CD4-positive, alpha-beta T cell (primary cell): ENCODE measurements at regions not wholly inside any gene's neighbourhood (a gene's known extent, or its start where the extent isn't known, plus 50 kb on each side); places are given as distances from the start of the nearest gene placed in this dataset.
A peak's percentile ranks its signal among the peaks of the same experiment; 100 is the strongest.

Experiments used
- ATAC-seq: fragments of 200-7000 bp; cut with Tn5 transposase; one replicate; pipeline ENCODE4 v1.10.0; 2022; ENCODE audit warnings: mild to moderate bottlenecking; ENCODE audit not compliant: poor library complexity
- CTCF ChIA-PET: fragments of 350-600 bp; sonication (Branson Sonifier 250); formaldehyde crosslinking; loops from one replicate; lab custom pipeline; 2021; ENCODE audit warnings: antibody characterized with exemption, inconsistent platforms; lab: Charles Lee
- POLR2A ChIA-PET: fragments of 350-600 bp; sonication (Branson Sonifier 250); formaldehyde crosslinking; loops from one replicate; lab custom pipeline; 2021; ENCODE audit warnings: antibody characterized with exemption, inconsistent platforms; lab: Charles Lee
- DNase-seq, 14 experiments: peaks; one replicate each; pipeline ENCODE4 v3.0.0-alpha.2; 2013 to 2020; ENCODE audit warnings: mixed read lengths in 2 of 14
- H3K27ac ChIP-seq, 2 donors: one replicate each; pipeline versions ENCODE4 v1.5.1 to v1.7.0; 2013; ENCODE audit warnings: low read length in 2 of 2, low read depth in 1 of 2, mild to moderate bottlenecking in 1 of 2
- H3K27me3 ChIP-seq, 2 experiments: 1 replicate in 1 of 2; 2 replicates in 1 of 2; pipeline versions ENCODE4 v1.6.1 to v1.7.0; 2013; ENCODE audit warnings: low read length in 2 of 2, control low read depth in 1 of 2, mild to moderate bottlenecking in 1 of 2, moderate library complexity in 1 of 2; ENCODE audit not compliant: insufficient read depth in 2 of 2, control insufficient read depth in 1 of 2
- H3K36me3 ChIP-seq: one replicate; pipeline ENCODE4 v1.6.1; 2013; ENCODE audit warnings: low read length, control low read depth; ENCODE audit not compliant: insufficient read depth
- H3K4me1 ChIP-seq: one replicate; pipeline ENCODE4 v1.6.1; 2013; ENCODE audit warnings: low read length, control low read depth; ENCODE audit not compliant: insufficient read depth
- H3K4me3 ChIP-seq: one replicate; pipeline ENCODE4 v1.5.1; 2013; ENCODE audit warnings: mild to moderate bottlenecking, low read length, moderate library complexity
- H3K9me3 ChIP-seq, 2 experiments: 1 replicate in 1 of 2; 2 replicates in 1 of 2; pipeline versions ENCODE4 v1.6.1 to v1.7.0; 2013; ENCODE audit warnings: low read length in 2 of 2, mild to moderate bottlenecking in 2 of 2, control low read depth in 1 of 2, moderate library complexity in 1 of 2; ENCODE audit not compliant: control insufficient read depth in 1 of 2, insufficient read depth in 1 of 2
- H3K27ac Mint-ChIP-seq: one replicate; pipeline ENCODE4 v1.8.0; 2020; ENCODE audit warnings: mixed read lengths
- H3K27me3 Mint-ChIP-seq: one replicate; pipeline ENCODE4 v1.8.0; 2021; ENCODE audit warnings: mixed read lengths
- H3K36me3 Mint-ChIP-seq: one replicate; pipeline ENCODE4 v1.8.0; 2021; ENCODE audit warnings: low read depth, mixed read lengths
- H3K4me1 Mint-ChIP-seq: one replicate; pipeline ENCODE4 v1.8.0; 2021; ENCODE audit warnings: low read depth, mixed read lengths
- H3K4me3 Mint-ChIP-seq: one replicate; pipeline ENCODE4 v1.8.0; 2020; ENCODE audit warnings: mild to moderate bottlenecking, mixed read lengths
- H3K9me3 Mint-ChIP-seq: one replicate; pipeline ENCODE4 v1.8.0; 2020; ENCODE audit warnings: mixed read lengths
- intact Hi-C, 2 experiments: fragments of 100-400 bp; cut with DNase I in 1 of 2; cut with micrococcal nuclease in 1 of 2; formaldehyde crosslinking; loops; one replicate each; pipeline versions ENCODE4 v1.15.1 to v1.9.0; 2023 to 2025; cut with DNase I, micrococcal nuclease
- TF ChIP-seq, protein P1 (sequence below): fragments of 200-600 bp; IDR thresholded peaks from one replicate; pipeline ENCODE4 v1.8.0; 2022; ENCODE audit warnings: antibody characterized with exemption, mild to moderate bottlenecking

DNA sequence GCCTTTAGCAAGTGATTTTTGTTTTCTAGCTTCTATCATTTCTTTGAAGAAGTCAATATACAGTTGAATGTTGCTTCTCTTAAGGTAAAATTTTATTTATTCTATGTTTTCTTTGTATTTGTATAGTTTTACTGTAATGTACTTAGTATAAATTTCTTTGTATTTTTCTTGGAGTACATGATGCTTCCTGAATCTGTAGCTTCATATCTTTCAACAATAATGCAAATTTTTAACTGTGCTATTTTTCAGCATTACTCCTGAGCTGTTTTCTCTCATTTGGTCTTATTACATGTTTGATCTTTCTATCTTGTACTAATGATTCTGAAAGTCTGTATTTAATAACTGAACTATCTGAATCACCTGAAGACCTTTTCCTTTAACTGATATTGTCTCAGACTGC is 253.9 kb upstream of the NXPH2 start:
- ATAC-seq (no peak), DNase-seq (no peak)
- H3K9me3 ChIP-seq: peaks cover 0 to 9% of the 10 kb centered on the region in 2 experiments
- H3K36me3 ChIP-seq: no peaks in the 10 kb centered on the region
- intact Hi-C loops: no loop called here
- Mint-ChIP-seq H3K4me1 (no peaks in the 10 kb centered on the region), H3K27me3 (no peaks in the 10 kb centered on the region), H3K9me3 (peaks cover 4% of the 10 kb centered on the region), H3K27ac (no peak overlapping the region), H3K36me3 (no peaks in the 10 kb centered on the region), H3K4me3 (no peak overlapping the region)
- no peak overlapping the region for H3K27ac ChIP-seq
- CTCF ChIA-PET: no interaction called here
- no peak overlapping the region for H3K4me3 ChIP-seq
- TF ChIP-seq, protein P1, sequence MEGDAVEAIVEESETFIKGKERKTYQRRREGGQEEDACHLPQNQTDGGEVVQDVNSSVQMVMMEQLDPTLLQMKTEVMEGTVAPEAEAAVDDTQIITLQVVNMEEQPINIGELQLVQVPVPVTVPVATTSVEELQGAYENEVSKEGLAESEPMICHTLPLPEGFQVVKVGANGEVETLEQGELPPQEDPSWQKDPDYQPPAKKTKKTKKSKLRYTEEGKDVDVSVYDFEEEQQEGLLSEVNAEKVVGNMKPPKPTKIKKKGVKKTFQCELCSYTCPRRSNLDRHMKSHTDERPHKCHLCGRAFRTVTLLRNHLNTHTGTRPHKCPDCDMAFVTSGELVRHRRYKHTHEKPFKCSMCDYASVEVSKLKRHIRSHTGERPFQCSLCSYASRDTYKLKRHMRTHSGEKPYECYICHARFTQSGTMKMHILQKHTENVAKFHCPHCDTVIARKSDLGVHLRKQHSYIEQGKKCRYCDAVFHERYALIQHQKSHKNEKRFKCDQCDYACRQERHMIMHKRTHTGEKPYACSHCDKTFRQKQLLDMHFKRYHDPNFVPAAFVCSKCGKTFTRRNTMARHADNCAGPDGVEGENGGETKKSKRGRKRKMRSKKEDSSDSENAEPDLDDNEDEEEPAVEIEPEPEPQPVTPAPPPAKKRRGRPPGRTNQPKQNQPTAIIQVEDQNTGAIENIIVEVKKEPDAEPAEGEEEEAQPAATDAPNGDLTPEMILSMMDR: no peak
- POLR2A ChIA-PET: no interaction called here
- no peaks in the 10 kb centered on the region for H3K27me3 ChIP-seq
- H3K4me1 ChIP-seq: no peaks in the 10 kb centered on the region

DNA sequence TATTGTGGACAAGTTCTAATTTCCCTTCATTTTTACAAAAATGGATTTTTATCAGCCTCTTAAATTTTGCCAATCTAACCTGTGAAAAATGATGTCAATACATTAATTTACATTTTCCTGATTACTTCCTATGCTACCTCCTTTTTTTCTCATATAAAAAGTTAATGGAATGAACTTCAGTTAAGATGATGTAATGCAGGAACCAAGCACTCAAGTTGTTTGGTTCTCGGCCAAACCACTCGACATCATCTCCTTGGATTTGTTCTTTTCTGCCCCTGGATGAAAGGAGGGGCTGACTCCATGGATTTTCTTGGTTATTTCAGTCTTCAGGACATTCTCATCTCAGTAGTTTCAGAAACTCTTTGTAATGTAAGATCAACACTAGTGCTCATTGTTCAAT is 253.1 kb upstream of the NXPH2 start:
- DNase-seq (no peak), ATAC-seq (no peak)
- peaks cover 0 to 9% of the 10 kb centered on the region in 2 experiments for H3K9me3 ChIP-seq
- TF ChIP-seq, protein P1: no peak
- intact Hi-C loops: no loop called here
- H3K27me3 ChIP-seq: no peaks in the 10 kb centered on the region
- ChIA-PET POLR2A (no interaction called here), CTCF (no interaction called here)
- no peaks in the 10 kb centered on the region for H3K4me1 ChIP-seq
- no peak overlapping the region for H3K27ac ChIP-seq
- Mint-ChIP-seq H3K9me3 (peaks cover 4% of the 10 kb centered on the region), H3K36me3 (no peaks in the 10 kb centered on the region), H3K4me3 (no peak overlapping the region), H3K27ac (no peak overlapping the region), H3K4me1 (no peaks in the 10 kb centered on the region), H3K27me3 (no peaks in the 10 kb centered on the region)
- no peaks in the 10 kb centered on the region for H3K36me3 ChIP-seq
- no peak overlapping the region for H3K4me3 ChIP-seq

DNA sequence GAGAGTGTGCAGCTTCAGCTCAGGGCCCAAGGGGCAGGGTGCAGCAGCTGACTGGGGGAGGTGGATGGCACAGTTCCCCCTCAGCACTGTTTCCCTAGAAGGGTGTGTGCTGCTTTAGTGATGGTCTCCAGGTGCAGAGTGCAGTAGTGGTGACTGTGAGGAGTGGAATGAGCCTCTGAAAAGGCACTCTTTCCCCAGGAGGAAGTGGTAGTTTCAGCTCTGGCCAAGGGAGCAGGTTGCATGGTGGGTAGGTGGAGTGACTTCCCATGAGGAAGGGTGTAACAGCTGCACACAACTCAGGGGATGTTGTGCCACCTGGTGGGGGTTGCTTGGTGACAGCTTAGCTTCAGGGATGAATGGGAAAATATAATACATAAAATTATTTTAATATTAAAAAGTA is 251.5 kb upstream of the NXPH2 start:
- H3K27ac Mint-ChIP-seq: no peak overlapping the region
- no peaks in the 10 kb centered on the region for H3K4me1 Mint-ChIP-seq
- Histone ChIP-seq H3K27ac (no peak overlapping the region), H3K4me1 (no peaks in the 10 kb centered on the region), H3K4me3 (no peak overlapping the region), H3K9me3 (peaks cover 0 to 9% of the 10 kb centered on the region in 2 experiments), H3K27me3 (no peaks in the 10 kb centered on the region), H3K36me3 (no peaks in the 10 kb centered on the region)
- no peak overlapping the region for H3K4me3 Mint-ChIP-seq
- H3K9me3 Mint-ChIP-seq: peaks cover 6% of the 10 kb centered on the region
- POLR2A ChIA-PET: no interaction called here
- CTCF ChIA-PET: no interaction called here
- TF ChIP-seq, protein P1: no peak
- no peaks in the 10 kb centered on the region for H3K36me3 Mint-ChIP-seq
- DNase-seq (peak in 1 of 14 experiments; percentile 1), ATAC-seq (no peak)
- no peaks in the 10 kb centered on the region for H3K27me3 Mint-ChIP-seq
- intact Hi-C loops: no loop called here
